GM13977 (cell line): ENCODE measurements at regions not wholly inside any gene's neighbourhood (a gene's known extent, or its start where the extent isn't known, plus 50 kb on each side); places are given as distances from the start of the nearest gene placed in this dataset.

Experiments
- DNase-seq: peaks from one replicate; pipeline ENCODE4 v3.0.0; 2012; ENCODE audit warnings: low spot score
- CTCF ChIP-seq: IDR thresholded peaks from 2 replicates; pipeline ENCODE4 v1.5.1; 2012; ENCODE audit warnings: mild to moderate bottlenecking, control low read depth; ENCODE audit not compliant: insufficient read depth; ENCODE audit errors: extremely low read depth, missing control alignments
- in situ Hi-C: fragments of 300-500 bp; cut with MboI; formaldehyde crosslinking; loops from one replicate; pipeline ENCODE4 v1.12.0; 2022; ENCODE audit warnings: low sequenced_read_pairs, low pct_unique_long_range_greater_than_20kb, mixed read lengths, inconsistent platforms; ENCODE audit not compliant: unreplicated experiment

DNA sequence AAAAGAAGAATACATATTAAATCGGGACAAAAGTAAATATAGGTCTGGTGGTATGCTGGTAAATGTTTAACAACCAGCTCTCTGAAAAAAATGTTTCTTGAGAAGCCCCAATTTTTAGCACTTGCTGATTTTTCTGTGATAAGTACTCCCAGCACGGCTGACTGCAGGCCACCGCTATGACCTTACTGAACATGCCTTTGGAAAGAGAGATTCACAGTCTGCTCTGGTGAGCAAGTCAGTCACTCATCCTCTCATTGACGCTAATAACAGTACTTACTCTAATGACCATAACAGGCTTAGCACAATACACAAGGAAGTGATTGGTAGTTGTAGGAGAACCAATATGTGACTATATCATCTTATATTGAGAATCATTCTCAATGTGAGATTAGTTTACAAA lies 98.9 kb upstream of the BLTP1 start:
- no peak for DNase-seq
- in situ Hi-C loops = no loop called here
- no peak for TF ChIP-seq CTCF

- in situ Hi-C loops = no loop called here
- TF ChIP-seq CTCF = no peak
- no peak for DNase-seq
Measured at GRCh38 chr4:122052677-122053076, 99.5 kb upstream of the BLTP1 start.

DNA sequence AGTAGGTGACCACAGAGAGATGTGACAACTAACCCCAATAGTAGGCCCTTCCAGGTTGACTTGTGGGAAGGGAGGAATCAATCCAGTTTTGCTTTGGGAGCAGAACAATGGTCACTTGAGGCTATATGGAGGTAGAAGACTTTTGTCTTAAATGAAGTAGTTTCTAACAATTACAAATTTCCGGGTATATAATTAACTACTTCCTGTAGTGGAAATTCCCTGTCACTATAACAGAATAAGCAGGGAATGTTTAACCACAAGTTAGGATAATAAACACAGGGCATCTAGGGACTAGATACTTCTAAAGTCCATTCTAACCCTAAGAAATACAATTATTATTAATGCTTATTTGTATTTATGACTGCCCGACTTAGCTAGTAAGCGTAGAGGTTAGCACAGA lies 99.0 kb upstream of the TRPC3 start:
- no peak for TF ChIP-seq CTCF
- no peak for DNase-seq
- in situ Hi-C loops = no loop called here

DNA sequence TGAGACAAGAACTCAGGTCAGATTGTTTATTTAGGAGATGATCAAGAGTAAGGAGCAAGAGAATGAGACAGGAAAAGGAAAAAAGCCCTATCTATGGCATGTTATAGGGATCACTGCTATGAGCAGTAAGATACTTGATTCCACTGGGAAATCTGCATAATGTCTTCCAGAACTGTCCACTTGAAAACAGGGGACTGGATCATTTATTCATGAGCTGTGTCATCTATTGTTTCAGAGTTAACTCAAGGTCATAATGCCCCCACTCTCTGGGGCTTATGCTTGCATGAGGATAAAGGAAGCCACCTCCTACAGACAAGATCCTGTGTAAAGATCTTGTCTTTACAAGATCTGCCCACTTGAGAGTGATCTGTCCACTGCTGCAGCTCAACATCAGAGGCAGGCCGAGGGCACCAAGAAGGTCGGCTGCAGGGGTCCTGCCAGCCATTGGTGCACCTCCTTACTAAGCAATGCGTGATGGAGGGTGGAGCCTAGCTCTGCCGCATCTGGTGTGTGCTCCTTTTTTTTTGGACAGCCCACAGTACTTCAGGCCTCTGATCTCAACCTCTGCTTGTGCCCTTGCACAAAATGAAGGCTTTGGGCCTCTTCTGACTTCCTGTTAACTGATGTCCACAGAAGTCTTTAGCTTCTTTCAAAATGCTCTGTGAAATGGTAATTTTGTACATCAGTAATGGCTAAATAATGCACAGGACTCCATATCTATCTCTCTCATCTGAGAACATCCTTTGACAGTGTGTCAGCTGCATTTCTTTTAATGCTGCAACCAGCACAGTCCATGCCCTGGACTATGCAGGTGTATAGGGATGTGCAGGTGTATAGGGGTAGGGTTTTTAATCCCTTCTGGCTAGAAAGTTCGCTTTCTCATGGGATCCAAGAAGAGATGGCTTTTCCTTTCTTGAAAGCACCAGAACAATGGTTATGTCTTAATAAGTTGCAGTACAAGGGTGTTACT lies 95.9 kb upstream of the TRPC3 start:
- in situ Hi-C loops = no loop called here
- no peak for TF ChIP-seq CTCF
- DNase-seq = no peak

DNA sequence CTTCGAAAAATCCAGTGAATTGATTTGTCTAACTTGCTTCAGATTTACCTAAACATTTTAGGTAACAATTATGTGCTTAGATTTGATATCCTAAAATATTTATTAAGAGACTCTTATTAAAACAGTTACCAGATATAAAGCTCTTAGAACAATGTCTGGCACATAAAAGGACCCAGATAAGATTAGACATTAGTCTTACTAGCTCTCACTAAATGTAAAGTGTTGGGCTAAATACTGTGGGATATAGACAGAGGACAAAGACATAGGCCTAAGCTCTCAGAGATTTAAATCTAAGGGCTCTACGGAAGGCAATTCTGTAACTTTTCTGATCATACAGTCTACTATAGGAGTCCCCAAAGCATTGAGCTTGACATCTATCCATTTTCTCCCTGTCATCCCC lies 94.4 kb upstream of the TRPC3 start:
- no peak for DNase-seq
- in situ Hi-C loops = no loop called here
- no peak for TF ChIP-seq CTCF

- no peak for DNase-seq
- TF ChIP-seq CTCF = no peak
Measured at GRCh38 chr4:122045533-122045932, 93.7 kb upstream of the TRPC3 start.

More at GRCh38 chr4:122045533-122045932, 93.7 kb upstream of the TRPC3 start:
- in situ Hi-C loops = no loop called here
